ENCODE measurements at regions not wholly inside any gene's neighbourhood (a gene's known extent, or its start where the extent isn't known, plus 50 kb on each side); places are given as distances from the start of the nearest gene placed in this dataset.
"Not testable (repeated sequence)": the region's sequence is repeated elsewhere in the genome, so short reads cannot be mapped to it uniquely, and the experiment has no call there.

DNA sequence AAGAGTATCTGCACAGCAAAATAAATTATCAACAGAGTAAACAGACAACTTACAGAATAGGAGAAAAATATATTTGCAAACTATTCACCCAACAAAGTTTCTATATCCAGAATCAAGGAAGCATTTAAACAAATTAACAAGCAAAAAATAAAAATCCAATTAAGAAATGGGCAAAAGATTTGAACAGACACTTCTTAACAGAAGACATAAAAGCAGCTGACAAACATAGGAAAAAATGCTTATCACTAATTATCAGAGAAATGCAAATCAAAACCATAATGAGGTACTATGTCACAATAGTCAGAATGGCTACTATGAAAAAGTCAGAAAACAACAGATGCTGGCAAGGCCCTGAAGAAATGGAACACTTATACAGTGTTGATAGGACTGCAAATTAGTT, 434.2 kb upstream of the ADGRB3 start:
- intact Hi-C loops (cut with DNase I): no loop called here
- no peaks in the 10 kb centered on the region for H3K4me1 ChIP-seq
- H3K27me3 ChIP-seq: no peaks in the 10 kb centered on the region
- TF ChIP-seq POLR2A (IDR thresholded peaks at IDR 0.05): no peak
- no peak for TF ChIP-seq POLR2AphosphoS5 (IDR thresholded peaks at IDR 0.05; ENCODE audit: insufficient read depth in 1 of 2, low read depth in 1 of 2)
- TF ChIP-seq, protein P1, sequence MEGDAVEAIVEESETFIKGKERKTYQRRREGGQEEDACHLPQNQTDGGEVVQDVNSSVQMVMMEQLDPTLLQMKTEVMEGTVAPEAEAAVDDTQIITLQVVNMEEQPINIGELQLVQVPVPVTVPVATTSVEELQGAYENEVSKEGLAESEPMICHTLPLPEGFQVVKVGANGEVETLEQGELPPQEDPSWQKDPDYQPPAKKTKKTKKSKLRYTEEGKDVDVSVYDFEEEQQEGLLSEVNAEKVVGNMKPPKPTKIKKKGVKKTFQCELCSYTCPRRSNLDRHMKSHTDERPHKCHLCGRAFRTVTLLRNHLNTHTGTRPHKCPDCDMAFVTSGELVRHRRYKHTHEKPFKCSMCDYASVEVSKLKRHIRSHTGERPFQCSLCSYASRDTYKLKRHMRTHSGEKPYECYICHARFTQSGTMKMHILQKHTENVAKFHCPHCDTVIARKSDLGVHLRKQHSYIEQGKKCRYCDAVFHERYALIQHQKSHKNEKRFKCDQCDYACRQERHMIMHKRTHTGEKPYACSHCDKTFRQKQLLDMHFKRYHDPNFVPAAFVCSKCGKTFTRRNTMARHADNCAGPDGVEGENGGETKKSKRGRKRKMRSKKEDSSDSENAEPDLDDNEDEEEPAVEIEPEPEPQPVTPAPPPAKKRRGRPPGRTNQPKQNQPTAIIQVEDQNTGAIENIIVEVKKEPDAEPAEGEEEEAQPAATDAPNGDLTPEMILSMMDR (IDR thresholded peaks at IDR 0.05): no peak
- no peak for DNase-seq (ENCODE audit: extremely low spot score in 2 of 2)
- no peaks in the 10 kb centered on the region for H3K36me3 ChIP-seq
- no peaks in the 10 kb centered on the region for H3K9me3 ChIP-seq
- H3K27ac ChIP-seq: no peak overlapping the region
- no peak overlapping the region for H3K4me3 ChIP-seq

DNA sequence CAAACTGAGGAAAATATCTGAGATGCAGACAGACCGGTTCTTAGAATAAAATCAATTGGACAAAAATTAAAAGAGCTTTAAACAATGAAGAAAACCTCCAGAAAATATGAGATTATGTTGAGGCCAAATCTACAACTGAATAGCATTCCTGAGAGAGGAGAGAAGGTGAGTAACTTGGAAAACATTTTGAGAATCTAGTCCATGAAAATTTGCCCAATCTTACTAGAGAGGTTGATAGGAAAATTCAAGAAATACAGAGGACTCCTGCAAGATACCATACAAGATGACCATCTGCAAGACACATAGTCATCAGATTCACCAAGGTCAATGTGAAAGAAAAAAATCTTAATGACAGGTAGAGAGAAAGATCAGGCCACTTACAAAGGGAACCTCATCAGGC, 437.7 kb upstream of the ADGRB3 start:
- TF ChIP-seq POLR2AphosphoS5 (IDR thresholded peaks at IDR 0.05; ENCODE audit: insufficient read depth in 1 of 2, low read depth in 1 of 2): no peak
- no peak for DNase-seq (ENCODE audit: extremely low spot score in 2 of 2)
- H3K27ac ChIP-seq: no peak overlapping the region
- H3K4me1 ChIP-seq: no peaks in the 10 kb centered on the region
- H3K9me3 ChIP-seq: no peaks in the 10 kb centered on the region
- H3K27me3 ChIP-seq: no peaks in the 10 kb centered on the region
- H3K4me3 ChIP-seq: no peak overlapping the region
- intact Hi-C loops (cut with DNase I): no loop called here
- H3K36me3 ChIP-seq: no peaks in the 10 kb centered on the region

DNA sequence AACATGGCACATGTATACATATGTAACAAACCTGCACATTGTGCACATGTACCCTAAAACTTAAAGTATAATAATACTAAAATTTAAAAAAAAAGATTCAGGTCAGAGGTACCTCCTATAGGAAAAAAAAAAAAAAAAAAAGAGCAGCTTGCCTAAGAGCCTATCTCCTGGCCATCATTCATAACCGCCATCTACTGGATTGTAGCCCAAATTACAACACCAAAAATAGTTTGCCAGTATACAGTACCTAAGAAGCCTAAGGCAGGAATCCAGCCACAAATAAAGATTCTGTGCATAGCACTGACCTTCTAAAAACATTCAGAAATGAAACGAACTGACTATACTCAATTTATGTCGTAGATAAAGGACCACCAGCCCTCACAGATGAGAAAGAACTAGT, 438.4 kb upstream of the ADGRB3 start:
- TF ChIP-seq POLR2AphosphoS5 (IDR thresholded peaks at IDR 0.05; ENCODE audit: insufficient read depth in 1 of 2, low read depth in 1 of 2) (no peak), POLR2A (IDR thresholded peaks at IDR 0.05) (no peak)
- TF ChIP-seq, protein P1 (IDR thresholded peaks at IDR 0.05): no peak
- H3K27me3 ChIP-seq: no peaks in the 10 kb centered on the region
- no peak overlapping the region for H3K27ac ChIP-seq
- no peaks in the 10 kb centered on the region for H3K4me1 ChIP-seq
- no peaks in the 10 kb centered on the region for H3K36me3 ChIP-seq
- no peak for DNase-seq (ENCODE audit: extremely low spot score in 2 of 2)
- H3K9me3 ChIP-seq: no peaks in the 10 kb centered on the region
- no peak overlapping the region for H3K4me3 ChIP-seq
- intact Hi-C loops (cut with DNase I): no loop called here

DNA sequence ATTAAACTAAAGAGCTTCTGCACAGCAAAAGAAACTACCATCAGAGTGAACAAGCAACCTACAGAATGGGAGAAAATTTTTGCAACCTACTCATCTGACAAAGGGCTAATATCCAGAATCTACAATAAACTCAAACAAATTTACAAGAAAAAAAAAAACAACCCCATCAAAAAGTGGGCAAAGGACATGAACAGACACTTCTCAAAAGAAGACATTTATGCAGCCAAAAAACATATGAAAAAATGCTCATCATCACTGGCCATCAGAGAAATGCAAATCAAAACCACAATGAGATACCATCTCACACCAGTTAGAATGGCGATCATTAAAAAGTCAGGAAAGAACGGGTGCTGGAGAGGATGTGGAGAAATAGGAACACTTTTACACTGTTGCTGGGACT, 439.3 kb upstream of the ADGRB3 start:
- H3K4me1 ChIP-seq; intact Hi-C loops (cut with DNase I); H3K9me3 ChIP-seq; H3K27me3 ChIP-seq; H3K27ac ChIP-seq; H3K36me3 ChIP-seq; H3K4me3 ChIP-seq; DNase-seq (ENCODE audit: extremely low spot score in 2 of 2): not testable (repeated sequence)

DNA sequence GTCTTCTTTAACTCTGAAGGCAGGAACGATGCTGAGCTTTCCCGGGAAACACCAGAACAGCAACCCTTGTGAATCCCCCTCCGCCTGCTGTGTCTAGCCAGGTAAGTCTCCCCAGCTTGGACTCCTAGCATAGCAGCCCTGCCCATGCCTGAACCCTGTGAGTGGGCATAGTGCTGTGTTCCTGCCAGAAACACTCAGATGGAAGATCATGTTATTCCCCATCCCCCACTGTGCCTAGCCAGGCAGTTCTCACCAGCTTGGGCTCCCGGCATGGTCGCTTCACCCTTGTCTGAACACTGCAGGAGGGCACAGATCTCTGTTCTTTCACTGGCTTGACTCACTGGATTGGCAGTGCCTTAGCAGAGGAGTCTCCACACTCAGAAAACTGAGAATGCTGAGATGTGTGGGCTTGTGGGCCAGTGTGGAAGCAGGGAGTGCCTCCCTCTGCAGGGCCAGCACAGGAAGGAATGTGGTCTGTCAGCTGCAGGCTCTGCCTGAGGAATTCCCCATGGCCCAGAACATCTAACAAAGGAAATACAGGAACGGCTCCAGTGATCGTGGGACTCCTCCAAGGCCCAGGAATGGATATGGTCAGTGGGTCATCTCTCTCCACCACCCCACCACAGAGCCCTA, 440.1 kb upstream of the ADGRB3 start:
- intact Hi-C loops (cut with DNase I): no loop called here
- DNase-seq (ENCODE audit: extremely low spot score in 2 of 2): no peak
- TF ChIP-seq, protein P1 (IDR thresholded peaks at IDR 0.05): no peak
- TF ChIP-seq POLR2A (IDR thresholded peaks at IDR 0.05) (no peak), POLR2AphosphoS5 (IDR thresholded peaks at IDR 0.05; ENCODE audit: insufficient read depth in 1 of 2, low read depth in 1 of 2) (no peak)
- Histone ChIP-seq H3K27me3 (no peaks in the 10 kb centered on the region), H3K36me3 (no peaks in the 10 kb centered on the region), H3K4me1 (no peaks in the 10 kb centered on the region), H3K9me3 (no peaks in the 10 kb centered on the region), H3K27ac (no peak overlapping the region), H3K4me3 (no peak overlapping the region)

DNA sequence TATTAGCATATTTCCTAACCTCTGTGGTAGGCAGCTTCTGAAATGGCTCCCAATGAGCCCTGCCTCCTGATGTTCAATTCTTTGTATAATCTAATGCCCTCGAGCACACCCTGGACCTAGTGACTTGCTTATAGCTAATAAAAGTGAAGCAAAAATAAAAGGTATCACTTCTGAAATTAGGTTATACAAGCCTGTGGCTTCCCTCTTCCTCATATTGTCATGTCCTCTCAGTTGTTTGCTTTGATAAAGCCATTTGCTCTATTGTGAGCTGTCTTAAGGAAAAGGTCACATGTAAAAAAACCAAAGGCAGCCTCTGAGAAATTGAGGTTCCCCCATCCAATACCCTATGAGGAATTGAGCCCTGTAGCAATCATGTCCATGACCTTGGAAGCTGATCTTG, 442.1 kb upstream of the ADGRB3 start:
- intact Hi-C loops (cut with DNase I): no loop called here
- H3K27ac ChIP-seq: no peak overlapping the region
- no peaks in the 10 kb centered on the region for H3K4me1 ChIP-seq
- no peaks in the 10 kb centered on the region for H3K9me3 ChIP-seq
- no peak for TF ChIP-seq POLR2A (IDR thresholded peaks at IDR 0.05)
- H3K27me3 ChIP-seq: no peaks in the 10 kb centered on the region
- no peak overlapping the region for H3K4me3 ChIP-seq
- DNase-seq (ENCODE audit: extremely low spot score in 2 of 2): no peak
- no peaks in the 10 kb centered on the region for H3K36me3 ChIP-seq

Measured in vagina (tissue), 2 donors.